Smooth muscle cell (in vitro differentiated cells): ENCODE measurements at regions not wholly inside any gene's neighbourhood (a gene's known extent, or its start where the extent isn't known, plus 50 kb on each side); places are given as distances from the start of the nearest gene placed in this dataset.

Source experiments
- DNase-seq: peaks from one replicate; lab custom pipeline; 2025; ENCODE audit not compliant: unreplicated experiment; lab: John Stamatoyannopoulos, UW
- H2AFZ ChIP-seq: fragments of 200-600 bp; sonication (generic); 2 replicates; pipeline ENCODE4 v1.6.0; 2016; ENCODE audit warnings: antibody characterized with exemption, low read depth, mild to moderate bottlenecking
- H3F3A ChIP-seq: fragments of 200-600 bp; sonication (generic); 2 replicates; pipeline ENCODE4 v1.6.0; 2017; ENCODE audit warnings: antibody characterized with exemption, low read depth
- H3K27ac ChIP-seq: fragments of 200-600 bp; sonication (generic); 2 replicates; pipeline ENCODE4 v1.5.1; 2016; ENCODE audit warnings: low read depth, mild to moderate bottlenecking
- H3K27me3 ChIP-seq: fragments of 200-600 bp; sonication (generic); 2 replicates; pipeline ENCODE4 v1.6.1; 2016; ENCODE audit warnings: low read depth, mild to moderate bottlenecking
- H3K36me3 ChIP-seq: fragments of 200-600 bp; sonication (generic); 2 replicates; pipeline ENCODE4 v1.5.1; 2016; ENCODE audit warnings: low read depth
- H3K4me1 ChIP-seq: fragments of 200-600 bp; sonication (generic); 2 replicates; pipeline ENCODE4 v1.5.1; 2016; ENCODE audit warnings: low read depth
- H3K4me2 ChIP-seq: fragments of 200-600 bp; sonication (generic); 2 replicates; pipeline ENCODE4 v1.6.0; 2016; ENCODE audit warnings: mild to moderate bottlenecking
- H3K4me3 ChIP-seq: fragments of 200-600 bp; sonication (generic); 2 replicates; pipeline ENCODE4 v1.5.1; 2016; ENCODE audit warnings: mild to moderate bottlenecking
- H3K79me2 ChIP-seq: fragments of 200-600 bp; sonication (generic); 2 replicates; pipeline ENCODE4 v1.6.0; 2016; ENCODE audit warnings: low read depth, mild to moderate bottlenecking
- H3K9ac ChIP-seq: fragments of 200-600 bp; sonication (generic); 2 replicates; pipeline ENCODE4 v1.6.0; 2016; ENCODE audit warnings: low read depth
- H3K9me3 ChIP-seq: fragments of 200-600 bp; sonication (generic); replicated peaks from 2 replicates; pipeline ENCODE4 v1.5.1; 2016; ENCODE audit warnings: low read depth
- H4K20me1 ChIP-seq: fragments of 200-600 bp; sonication (generic); 2 replicates; pipeline ENCODE4 v1.6.0; 2016; ENCODE audit warnings: low read depth
- CTCF ChIP-seq: fragments of 200-600 bp; sonication (generic); IDR thresholded peaks from 2 replicates; pipeline ENCODE4 v1.5.1; 2017; ENCODE audit warnings: borderline replicate concordance, mild to moderate bottlenecking, antibody characterized with exemption; ENCODE audit not compliant: insufficient read depth, poor library complexity, severe bottlenecking
- WGBS: methylation state at CpG from one replicate; pipeline ENCODE4 v1.1.7; 2016; ENCODE audit warnings: low lambda C conversion rate; 5-methylcytosine and 5-hydroxymethylcytosine counted together

- no peaks in the 10 kb centered on the region for H3K9me3 ChIP-seq
- H3K27ac ChIP-seq: no peak overlapping the region
- no peak for DNase-seq
- no peaks in the 10 kb centered on the region for H4K20me1 ChIP-seq
- H3K27me3 ChIP-seq: no peaks in the 10 kb centered on the region
- no peaks in the 10 kb centered on the region for H3F3A ChIP-seq
- H3K4me2 ChIP-seq: no peak overlapping the region
- no peaks in the 10 kb centered on the region for H3K79me2 ChIP-seq
- no peak overlapping the region for H3K4me3 ChIP-seq
- H2AFZ ChIP-seq: no peak overlapping the region
- no peaks in the 10 kb centered on the region for H3K4me1 ChIP-seq
- H3K36me3 ChIP-seq: no peaks in the 10 kb centered on the region
- no peak for TF ChIP-seq CTCF
- no peak overlapping the region for H3K9ac ChIP-seq
- 87% methylated on average over 3 of the region's 3 CpGs for WGBS
Observed at GRCh38 chr2:2550856-2551255, 219.8 kb upstream of the MYT1L start.

DNA sequence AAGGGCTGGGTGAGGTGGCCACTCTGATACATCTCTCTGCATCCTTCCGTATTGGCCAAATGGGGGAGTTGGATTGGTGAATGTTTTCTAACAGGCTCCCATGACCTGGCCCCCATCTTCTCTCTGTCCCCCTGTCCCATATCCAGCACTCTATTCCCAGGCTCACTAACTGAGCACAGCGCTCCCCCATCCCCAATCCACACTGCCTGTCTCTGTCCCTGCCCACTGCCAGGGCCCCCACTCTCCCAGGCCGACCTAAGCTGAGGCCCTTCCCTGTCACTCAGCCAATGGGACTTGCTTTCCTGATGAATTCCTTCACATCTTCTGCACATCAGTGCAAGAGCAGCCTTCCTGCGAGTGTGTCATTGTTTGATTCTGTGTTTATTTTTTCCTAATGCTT lies 216.8 kb upstream of the MYT1L start:
- no peak for DNase-seq
- Histone ChIP-seq H4K20me1 (no peaks in the 10 kb centered on the region), H3K79me2 (no peaks in the 10 kb centered on the region), H3K4me1 (no peaks in the 10 kb centered on the region), H3K4me3 (no peak overlapping the region), H3K4me2 (no peak overlapping the region), H3K9me3 (no peaks in the 10 kb centered on the region), H3K9ac (no peak overlapping the region), H3K27me3 (no peaks in the 10 kb centered on the region), H3K36me3 (no peaks in the 10 kb centered on the region), H3F3A (no peaks in the 10 kb centered on the region), H2AFZ (no peak overlapping the region), H3K27ac (no peak overlapping the region)
- TF ChIP-seq CTCF: no peak
- WGBS: 86% methylated on average over 4 of the region's 4 CpGs

GRCh38 chr2:2547451-2547850 lies 216.4 kb upstream of the MYT1L start:
- no peak for DNase-seq
- Histone ChIP-seq H3K9ac (no peak overlapping the region), H3K4me1 (no peaks in the 10 kb centered on the region), H2AFZ (no peak overlapping the region), H3F3A (no peaks in the 10 kb centered on the region), H3K36me3 (no peaks in the 10 kb centered on the region), H3K79me2 (no peaks in the 10 kb centered on the region), H3K4me3 (no peak overlapping the region), H3K27me3 (no peaks in the 10 kb centered on the region), H4K20me1 (no peaks in the 10 kb centered on the region), H3K9me3 (no peaks in the 10 kb centered on the region), H3K4me2 (no peak overlapping the region), H3K27ac (no peak overlapping the region)
- 68% methylated on average over 3 of the region's 3 CpGs for WGBS
- TF ChIP-seq CTCF: no peak

- Histone ChIP-seq H3K4me1 (no peaks in the 10 kb centered on the region), H3K4me3 (no peak overlapping the region), H4K20me1 (no peaks in the 10 kb centered on the region), H3K27ac (no peak overlapping the region), H3K4me2 (no peak overlapping the region), H3F3A (no peaks in the 10 kb centered on the region), H3K9ac (no peak overlapping the region), H2AFZ (no peak overlapping the region), H3K27me3 (no peaks in the 10 kb centered on the region), H3K9me3 (no peaks in the 10 kb centered on the region), H3K36me3 (no peaks in the 10 kb centered on the region), H3K79me2 (no peaks in the 10 kb centered on the region)
- WGBS: 87% methylated on average over 9 of the region's 9 CpGs
- no peak for TF ChIP-seq CTCF
- no peak for DNase-seq
Observed at GRCh38 chr2:2546046-2546445, 215.0 kb upstream of the MYT1L start.
